Ovary (tissue), 3 donors: ENCODE measurements at regions not wholly inside any gene's neighbourhood (a gene's known extent, or its start where the extent isn't known, plus 50 kb on each side); places are given as distances from the start of the nearest gene placed in this dataset.

Source experiments
- CTCF ChIP-seq, 3 donors: fragments of 450-650 bp in 2 of 3; fragments of 200-600 bp in 1 of 3; IDR thresholded peaks; one replicate each; pipeline versions ENCODE4 v1.5.1 to v1.8.0; 2016 to 2022; ENCODE audit warnings: antibody characterized with exemption in 3 of 3, mild to moderate bottlenecking in 1 of 3
- EP300 ChIP-seq: sonication (generic); formaldehyde crosslinking; IDR thresholded peaks from one replicate; pipeline ENCODE4 v1.6.1; 2017; ENCODE audit warnings: antibody characterized with exemption
- POLR2A ChIP-seq: fragments of 450-650 bp; IDR thresholded peaks from one replicate; pipeline ENCODE4 v1.6.1; 2017; ENCODE audit warnings: antibody characterized with exemption, mild to moderate bottlenecking, moderate library complexity
- donor health status: DM: no; HTN: no; CAD: no.

DNA sequence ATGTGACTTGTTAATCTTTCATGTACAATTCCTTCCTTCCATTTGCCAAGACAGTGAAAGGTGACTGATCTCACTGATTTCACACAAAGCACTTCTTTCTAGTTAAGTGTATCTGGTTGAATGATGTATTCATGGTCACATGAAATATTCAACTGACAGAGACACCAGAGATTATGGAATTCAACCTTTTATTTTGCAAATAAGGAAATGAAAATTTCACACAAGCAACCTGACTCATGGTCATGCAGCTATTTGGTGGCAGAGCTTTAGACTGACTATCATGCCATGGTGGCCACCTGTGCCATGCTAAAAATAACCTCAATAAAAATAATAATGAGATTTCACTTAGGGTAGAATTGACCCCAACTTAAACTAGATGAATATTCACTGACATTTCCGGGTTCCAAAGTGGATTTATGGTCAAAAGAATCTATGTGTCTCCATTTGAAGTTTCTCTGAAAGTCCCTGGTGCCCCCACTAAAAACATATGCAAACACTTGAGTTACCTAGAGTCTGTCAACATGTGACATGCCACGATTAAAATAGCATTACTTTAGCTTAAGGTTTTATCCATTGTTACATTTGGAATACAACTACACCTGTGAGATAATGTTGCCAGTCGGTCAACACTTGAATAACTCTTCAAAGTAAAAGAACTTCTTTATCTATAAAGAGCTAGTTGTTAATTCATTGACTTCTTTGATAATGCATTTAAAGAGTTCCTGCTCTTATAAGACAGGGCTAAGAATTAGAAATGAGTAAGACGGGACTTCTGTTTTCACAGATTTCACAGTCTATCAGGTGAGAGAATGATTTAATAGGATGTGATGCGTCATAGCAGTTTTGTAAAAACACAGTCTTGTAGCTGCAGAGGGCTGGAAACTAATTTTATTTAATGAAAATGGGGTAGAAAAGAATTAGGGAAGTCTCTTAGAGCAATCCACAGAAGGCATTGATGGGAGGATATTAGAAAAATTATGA, 94.6 kb upstream of the OR9G4 start:
- no peak for TF ChIP-seq CTCF (IDR thresholded peaks at IDR 0.05)
- no peak for TF ChIP-seq EP300
- no peak for TF ChIP-seq POLR2A
